K562 (cell line): ENCODE measurements at regions not wholly inside any gene's neighbourhood (a gene's known extent, or its start where the extent isn't known, plus 50 kb on each side); places are given as distances from the start of the nearest gene placed in this dataset.

ENCODE experiments used
- ATAC-seq: fragments of 200-7000 bp; cut with Tn5 transposase; 3 replicates; pipeline ENCODE4 v1.9.1; 2020; ENCODE audit warnings: moderate library complexity
- BruUV-seq: library from RNA; stranded (reverse); fragments of 400-500 nt; replicated peaks from 2 replicates; lab custom pipeline; 2021; lab: Mats Ljungman, UMichigan
- CTCF ChIA-PET: fragments of 300-600 bp; formaldehyde crosslinking; extraction: SDS; loops from one replicate; lab custom pipeline; 2021; ENCODE audit warnings: low intra/inter-chr PET ratio; lab: Yijun Ruan, JAX
- POLR2A ChIA-PET: fragments of 300-600, 350-650 bp; sonication (Branson Sonifier 250); formaldehyde crosslinking; extraction: SDS; loops from one replicate; lab custom pipeline; 2021; ENCODE audit warnings: antibody characterized with exemption, inconsistent platforms; lab: Yijun Ruan, JAX
- DNase-seq, 4 experiments: peaks; one replicate each; pipeline versions ENCODE4 v3.0.0 to v3.0.0-alpha.2; 2011 to 2018; ENCODE audit warnings: low spot score in 3 of 4, mixed read lengths in 3 of 4; ENCODE audit errors: extremely low read depth in 1 of 4
- FAIRE-seq: peaks from 2 replicates; lab custom pipeline; 2011; peaks lifted over from hg19 to GRCh38; lab: Jason Lieb, UNC
- H2AFZ ChIP-seq: 2 replicates; pipeline ENCODE4 v1.6.0; 2011; ENCODE audit warnings: low read depth, low read length, control low read depth, inconsistent platforms
- H3K27ac ChIP-seq: fragments of 200-600 bp; 3 replicates; pipeline ENCODE4 v1.8.0; 2011; ENCODE audit warnings: low read depth, mild to moderate bottlenecking, control low read depth, inconsistent platforms, low read length, moderate library complexity, mixed read lengths; ENCODE audit errors: extremely low read depth
- H3K27me3 ChIP-seq, 2 experiments: fragments of 300-600 bp in 1 of 2; 2 replicates in 1 of 2; 3 replicates in 1 of 2; pipeline versions ENCODE4 v1.6.0 to v1.8.0; 2011; ENCODE audit warnings: inconsistent platforms in 2 of 2, low read length in 2 of 2, mild to moderate bottlenecking in 1 of 2, mixed read lengths in 1 of 2, moderate library complexity in 1 of 2; ENCODE audit not compliant: control insufficient read depth in 2 of 2, insufficient read depth in 2 of 2
- H3K36me3 ChIP-seq: fragments of 300-600 bp; 3 replicates; pipeline ENCODE4 v1.8.0; 2011; ENCODE audit warnings: mild to moderate bottlenecking, low read length, inconsistent platforms; ENCODE audit not compliant: control insufficient read depth, insufficient read depth
- H3K4me1 ChIP-seq, 2 experiments: fragments of 200-600 bp in 1 of 2; replicated peaks in 1 of 2; 2 replicates in 1 of 2; 3 replicates in 1 of 2; pipeline versions ENCODE4 v1.5.1 to v1.8.0; 2011; ENCODE audit warnings: inconsistent platforms in 2 of 2, low read length in 2 of 2, mild to moderate bottlenecking in 1 of 2, mixed read lengths in 1 of 2, moderate library complexity in 1 of 2; ENCODE audit not compliant: control insufficient read depth in 2 of 2, insufficient read depth in 2 of 2
- H3K4me2 ChIP-seq: 2 replicates; pipeline ENCODE4 v1.6.1; 2011; ENCODE audit warnings: low read length, control low read depth, inconsistent platforms, mixed read lengths; ENCODE audit not compliant: insufficient read depth
- H3K4me3 ChIP-seq: fragments of 200-600 bp; sonication (generic), shearing (Covaris generic); 2 replicates; pipeline ENCODE4 v1.5.1; 2016; ENCODE audit warnings: control low read depth, inconsistent platforms
- H3K79me2 ChIP-seq: fragments of 200-600 bp; 3 replicates; pipeline ENCODE4 v1.8.0; 2011; ENCODE audit warnings: low read length, inconsistent platforms; ENCODE audit not compliant: control insufficient read depth, insufficient read depth
- H3K9ac ChIP-seq, 2 experiments: 2 replicates each; pipeline versions ENCODE4 v1.6.0 to v1.6.1; 2011; ENCODE audit warnings: low read depth in 2 of 2, low read length in 2 of 2, control low read depth in 1 of 2, inconsistent platforms in 1 of 2, mild to moderate bottlenecking in 1 of 2, mixed read lengths in 1 of 2; ENCODE audit not compliant: insufficient read depth in 1 of 2
- H3K9me1 ChIP-seq: one replicate; pipeline ENCODE4 v1.6.0; 2011; ENCODE audit warnings: inconsistent platforms, mild to moderate bottlenecking, low read length, moderate library complexity; ENCODE audit not compliant: control insufficient read depth, insufficient read depth
- H3K9me3 ChIP-seq: replicated peaks from 2 replicates; pipeline ENCODE4 v1.5.1; 2011; ENCODE audit warnings: low read depth, low read length, inconsistent platforms; ENCODE audit not compliant: control insufficient read depth, insufficient read depth
- H4K20me1 ChIP-seq: replicated peaks from 2 replicates; pipeline ENCODE4 v1.6.1; 2011; ENCODE audit warnings: low read length, inconsistent platforms, mixed read lengths; ENCODE audit not compliant: control insufficient read depth, insufficient read depth
- C11orf30 ChIP-seq: fragments of 450-650 bp; IDR thresholded peaks from 2 replicates; pipeline ENCODE4 v1.6.1; 2016; ENCODE audit warnings: low read depth, mild to moderate bottlenecking
- POLR2H ChIP-seq: IDR thresholded peaks from 2 replicates; pipeline ENCODE4 v1.6.1; 2016; ENCODE audit warnings: missing genetic modification characterization, low read depth, mild to moderate bottlenecking, control low read depth, missing compliant biosample characterization, moderate library complexity
- TAL1 ChIP-seq: fragments of 450-650 bp; IDR thresholded peaks from 2 replicates; pipeline ENCODE4 v1.6.1; 2016; ENCODE audit warnings: mild to moderate bottlenecking
- in situ Hi-C: fragments of 300-500 bp; cut with MboI; formaldehyde crosslinking; loops from 4 replicates; pipeline ENCODE4 v1.15.0; 2018; ENCODE audit warnings: inconsistent platforms, mixed read lengths
- intact Hi-C: fragments of 100-400 bp; cut with micrococcal nuclease; formaldehyde crosslinking; loops from 2 replicates; pipeline ENCODE4 v1.14.2; 2022
- TF ChIP-seq, protein P1 (sequence below): fragments of 450-650 bp; IDR thresholded peaks from 2 replicates; pipeline ENCODE4 v1.7.1; 2018; ENCODE audit warnings: mild to moderate bottlenecking, low read depth; ENCODE audit not compliant: partially characterized antibody

- POLR2A ChIA-PET = no interaction called here
- no peaks in the 10 kb centered on the region for H3K9me3 ChIP-seq
- in situ Hi-C loops = no loop called here
- TF ChIP-seq POLR2H (no peak), TAL1 (no peak), C11orf30 (0 out of 2 replicates have a peak, but pooled peaks have one; percentile 9)
- TF ChIP-seq, protein P1, sequence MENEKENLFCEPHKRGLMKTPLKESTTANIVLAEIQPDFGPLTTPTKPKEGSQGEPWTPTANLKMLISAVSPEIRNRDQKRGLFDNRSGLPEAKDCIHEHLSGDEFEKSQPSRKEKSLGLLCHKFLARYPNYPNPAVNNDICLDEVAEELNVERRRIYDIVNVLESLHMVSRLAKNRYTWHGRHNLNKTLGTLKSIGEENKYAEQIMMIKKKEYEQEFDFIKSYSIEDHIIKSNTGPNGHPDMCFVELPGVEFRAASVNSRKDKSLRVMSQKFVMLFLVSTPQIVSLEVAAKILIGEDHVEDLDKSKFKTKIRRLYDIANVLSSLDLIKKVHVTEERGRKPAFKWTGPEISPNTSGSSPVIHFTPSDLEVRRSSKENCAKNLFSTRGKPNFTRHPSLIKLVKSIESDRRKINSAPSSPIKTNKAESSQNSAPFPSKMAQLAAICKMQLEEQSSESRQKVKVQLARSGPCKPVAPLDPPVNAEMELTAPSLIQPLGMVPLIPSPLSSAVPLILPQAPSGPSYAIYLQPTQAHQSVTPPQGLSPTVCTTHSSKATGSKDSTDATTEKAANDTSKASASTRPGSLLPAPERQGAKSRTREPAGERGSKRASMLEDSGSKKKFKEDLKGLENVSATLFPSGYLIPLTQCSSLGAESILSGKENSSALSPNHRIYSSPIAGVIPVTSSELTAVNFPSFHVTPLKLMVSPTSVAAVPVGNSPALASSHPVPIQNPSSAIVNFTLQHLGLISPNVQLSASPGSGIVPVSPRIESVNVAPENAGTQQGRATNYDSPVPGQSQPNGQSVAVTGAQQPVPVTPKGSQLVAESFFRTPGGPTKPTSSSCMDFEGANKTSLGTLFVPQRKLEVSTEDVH = no peak
- TF ChIP-seq, all 486 proteins: peak for 1
- no TSS peak for BruUV-seq
- H3K27me3 ChIP-seq = no peaks in the 10 kb centered on the region
- DNase-seq (no peak), FAIRE-seq (no peak), ATAC-seq (no peak)
- no peak overlapping the region for H3K9ac ChIP-seq
- H3K4me3 ChIP-seq = no peak overlapping the region
- no peaks in the 10 kb centered on the region for H3K4me1 ChIP-seq
- no peaks in the 10 kb centered on the region for H3K36me3 ChIP-seq
- H3K79me2 ChIP-seq = no peaks in the 10 kb centered on the region
- CTCF ChIA-PET = no interaction called here
- H4K20me1 ChIP-seq = no peaks in the 10 kb centered on the region
- no peak overlapping the region for H3K27ac ChIP-seq
- intact Hi-C loops = no loop called here
- H3K4me2 ChIP-seq = no peak overlapping the region
- H2AFZ ChIP-seq = no peak overlapping the region
- no peaks in the 10 kb centered on the region for H3K9me1 ChIP-seq
These were observed 340.0 kb downstream of the CCDC85A start for GRCh38 chr2:56523816-56524215.
